ENCODE measurements at regions not wholly inside any gene's neighbourhood (a gene's known extent, or its start where the extent isn't known, plus 50 kb on each side); places are given as distances from the start of the nearest gene placed in this dataset.

DNA sequence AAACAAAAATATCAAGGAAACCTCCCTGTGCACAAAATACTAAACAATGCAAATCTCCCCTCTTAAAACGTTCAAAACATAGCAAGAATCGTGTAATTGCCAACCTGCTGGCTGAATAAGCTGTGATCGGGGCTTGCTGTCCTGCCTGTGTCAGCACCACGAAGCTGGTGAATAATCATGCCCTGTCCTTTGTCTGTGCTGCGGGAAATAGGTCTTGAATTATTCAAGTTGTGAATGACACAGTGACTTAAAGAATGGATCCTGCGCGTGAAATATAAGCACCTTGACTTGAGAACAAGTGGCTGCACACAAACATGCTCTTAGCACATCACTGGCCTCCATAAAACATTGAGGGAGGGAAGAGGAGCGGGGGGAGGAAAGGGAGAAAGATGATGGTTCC is 130.2 kb downstream of the OAT start:
- no peak for DNase-seq (ENCODE audit: low read depth in 1 of 2, low spot score in 1 of 2)

DNA sequence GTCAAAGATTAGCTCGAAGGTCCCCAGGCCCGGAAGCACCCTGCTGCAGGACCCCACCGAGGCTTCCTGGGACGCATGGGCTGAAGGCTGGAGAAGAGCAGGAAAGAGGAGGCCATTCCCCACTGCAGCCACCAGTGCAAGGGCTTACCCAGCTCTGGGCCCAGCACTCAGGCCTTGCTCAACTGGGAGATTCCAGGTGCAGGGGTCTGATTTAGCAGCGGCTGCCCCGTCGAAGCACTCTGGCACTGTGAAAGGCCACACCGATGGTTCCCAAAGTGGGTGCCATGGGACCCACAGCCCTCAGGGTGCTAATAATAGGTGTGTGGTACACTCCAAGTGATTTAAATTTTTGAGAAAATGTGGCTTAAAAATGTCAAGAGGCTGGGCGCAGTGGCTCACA is 130.9 kb downstream of the OAT start:
- no peak for DNase-seq (ENCODE audit: low read depth in 1 of 2, low spot score in 1 of 2)

DNA sequence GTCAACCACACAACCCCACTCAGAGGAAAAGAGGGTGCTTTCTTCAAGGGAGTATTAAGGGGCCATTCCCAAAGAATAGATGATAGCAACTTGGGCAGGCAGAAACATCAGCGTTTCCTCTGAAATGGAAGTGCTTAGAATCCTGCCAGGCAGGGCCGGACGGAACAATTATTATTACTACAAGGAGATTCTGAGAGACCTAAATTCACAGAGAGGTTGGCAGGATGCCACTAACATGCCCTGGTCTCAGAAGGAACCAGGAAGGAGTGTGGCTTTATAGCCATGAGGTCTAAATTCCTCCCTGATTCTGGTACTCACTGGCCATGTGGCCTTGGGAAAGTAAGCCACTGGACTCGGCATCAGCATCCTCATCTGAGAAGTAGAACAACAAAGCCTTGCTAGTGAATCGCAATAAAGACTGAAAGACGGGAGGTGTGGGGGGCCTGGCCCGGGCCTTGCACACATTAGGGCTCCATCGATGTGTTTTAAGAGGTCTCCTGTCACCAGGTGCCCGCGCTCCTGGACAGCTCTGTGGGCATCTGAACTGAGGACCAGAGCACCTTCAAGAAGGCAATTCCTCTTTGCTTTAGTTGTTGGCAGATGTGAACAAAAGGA is 131.5 kb downstream of the OAT start:
- no peak for DNase-seq (ENCODE audit: low read depth in 1 of 2, low spot score in 1 of 2)

DNA sequence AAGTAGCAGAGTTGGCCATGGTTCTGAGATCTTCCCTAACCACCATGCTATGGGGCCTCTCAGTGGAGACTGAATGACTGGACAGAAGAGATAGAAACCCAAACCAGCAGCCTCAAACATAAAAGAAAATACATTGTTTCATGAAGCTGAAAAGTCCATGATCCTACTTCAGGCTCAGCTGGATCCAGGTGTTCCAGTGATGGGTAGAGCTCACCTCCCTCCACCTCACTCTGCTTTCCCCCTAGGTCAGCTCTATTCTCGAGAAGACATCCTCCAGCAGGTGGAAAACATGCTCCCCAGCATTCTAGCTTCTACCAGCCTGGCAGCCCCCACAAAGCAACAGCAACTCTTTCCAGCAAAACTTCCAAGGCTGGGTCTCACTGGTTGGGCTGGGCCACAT is 132.1 kb downstream of the OAT start:
- no peak for DNase-seq (ENCODE audit: low read depth in 1 of 2, low spot score in 1 of 2)

DNA sequence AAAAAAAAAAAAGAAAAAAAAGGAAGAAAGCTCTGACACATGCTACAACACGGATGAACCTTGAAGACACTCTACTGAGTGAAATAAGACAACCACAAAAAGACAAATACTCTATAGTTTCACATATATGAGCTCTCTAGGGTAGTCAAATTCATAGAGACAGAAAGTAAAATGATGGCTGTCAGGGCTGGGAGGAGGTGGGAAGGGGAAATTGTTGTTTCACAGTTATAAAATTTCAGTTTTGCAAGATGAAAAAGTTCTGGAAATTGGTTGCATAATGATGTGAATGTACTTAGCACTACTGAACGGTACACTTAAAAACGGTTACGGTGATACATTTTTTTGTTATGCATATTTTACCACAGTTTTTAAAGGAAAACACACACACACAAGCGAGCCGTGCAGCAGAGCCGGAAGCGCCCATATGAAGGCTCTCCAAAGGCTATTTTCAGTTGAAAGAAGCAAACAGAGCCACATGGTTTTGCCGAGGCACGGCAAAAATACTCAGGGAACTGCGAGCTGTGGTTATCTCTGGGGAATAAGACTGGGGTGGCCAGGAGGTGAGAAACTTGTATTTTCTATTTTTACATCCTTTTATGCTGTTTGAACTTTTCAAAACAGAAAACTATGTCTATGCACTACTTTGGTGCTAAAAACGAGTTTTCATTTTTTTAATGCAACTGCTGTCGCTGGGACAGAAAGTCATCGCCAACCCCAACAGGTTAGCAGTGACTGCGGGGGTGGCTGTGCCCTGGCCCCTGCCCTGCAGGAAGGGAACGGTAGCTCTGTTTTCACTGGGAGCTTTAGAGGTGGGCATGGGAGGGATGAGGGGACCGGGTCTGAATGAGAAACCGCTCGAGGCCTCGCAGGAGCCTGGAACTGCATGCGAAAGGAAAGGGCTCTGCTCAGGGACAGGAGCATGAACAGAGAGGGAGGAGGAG is 132.9 kb downstream of the OAT start:
- no peak for DNase-seq (ENCODE audit: low read depth in 1 of 2, low spot score in 1 of 2)

DNA sequence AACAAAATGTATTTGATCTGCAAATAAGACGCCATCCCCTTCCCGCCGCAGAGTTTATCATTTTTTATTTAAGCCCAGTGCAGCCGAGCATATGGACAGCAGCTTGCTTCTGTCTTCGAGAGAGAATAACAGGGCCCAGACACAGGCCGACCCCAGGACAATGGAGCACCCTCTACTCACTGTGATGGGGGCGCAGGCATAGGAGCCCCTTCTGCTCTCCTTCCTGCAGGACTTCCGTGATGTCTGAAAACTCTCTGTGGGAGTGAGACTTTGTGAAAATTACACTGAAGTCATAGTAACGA is 134.8 kb downstream of the OAT start:
- no peak for DNase-seq (ENCODE audit: low read depth in 1 of 2, low spot score in 1 of 2)

DNA sequence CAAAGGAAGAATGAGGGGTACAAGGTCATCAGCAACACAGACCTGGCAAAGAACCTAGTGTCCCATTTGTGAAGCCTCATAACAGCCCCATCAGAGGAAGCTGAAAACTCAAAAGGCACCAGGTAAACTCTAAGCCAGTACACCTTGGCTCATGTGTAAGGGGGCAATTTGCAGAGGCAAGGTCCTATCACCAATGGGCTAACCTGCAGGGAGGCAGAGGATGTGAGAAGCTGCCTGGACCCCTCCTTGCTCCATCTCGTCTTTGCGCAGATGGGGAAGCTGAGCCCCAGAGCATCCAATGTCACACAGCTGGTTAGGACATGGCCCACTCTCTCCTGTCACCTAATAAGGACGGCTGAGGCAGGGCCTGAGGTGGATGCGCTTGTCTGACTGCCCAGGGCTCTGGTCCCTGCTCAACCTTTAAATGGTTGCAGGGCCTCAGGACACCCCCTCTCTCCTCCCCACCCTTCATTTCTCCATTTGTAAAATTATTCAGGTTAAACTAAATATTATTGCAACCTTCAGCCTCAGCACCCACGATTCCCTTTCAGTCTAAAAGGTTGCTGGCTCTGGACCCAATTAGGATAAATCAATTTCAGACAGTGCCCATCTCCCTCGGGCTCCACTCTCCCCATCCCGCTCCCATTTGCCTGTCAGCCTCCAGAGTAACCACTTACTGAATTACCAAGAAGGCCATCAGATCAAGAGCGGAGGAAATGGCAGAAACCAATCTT is 135.3 kb downstream of the OAT start:
- no peak for DNase-seq (ENCODE audit: low read depth in 1 of 2, low spot score in 1 of 2)

DNA sequence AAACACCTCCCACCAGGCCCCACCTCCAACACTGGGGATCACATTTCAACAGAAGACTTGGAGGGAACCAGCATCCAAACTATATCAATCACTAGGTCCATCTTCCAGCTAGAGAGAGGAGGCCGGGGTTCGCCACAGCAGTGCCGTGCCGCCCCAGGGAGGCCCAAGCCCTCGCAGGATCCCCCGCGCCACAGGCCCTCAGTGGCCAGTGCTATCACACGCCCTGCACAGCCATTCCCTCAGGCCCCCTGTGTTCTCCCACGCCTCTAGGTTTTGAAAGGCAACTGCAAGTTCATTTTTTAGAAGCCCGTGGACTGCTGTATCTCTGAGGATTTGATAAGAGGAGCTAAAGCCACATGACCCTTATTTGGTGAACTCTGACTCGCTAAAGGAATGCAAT is 136.4 kb downstream of the OAT start:
- DNase-seq (ENCODE audit: low read depth in 1 of 2, low spot score in 1 of 2), result no peak

DNA sequence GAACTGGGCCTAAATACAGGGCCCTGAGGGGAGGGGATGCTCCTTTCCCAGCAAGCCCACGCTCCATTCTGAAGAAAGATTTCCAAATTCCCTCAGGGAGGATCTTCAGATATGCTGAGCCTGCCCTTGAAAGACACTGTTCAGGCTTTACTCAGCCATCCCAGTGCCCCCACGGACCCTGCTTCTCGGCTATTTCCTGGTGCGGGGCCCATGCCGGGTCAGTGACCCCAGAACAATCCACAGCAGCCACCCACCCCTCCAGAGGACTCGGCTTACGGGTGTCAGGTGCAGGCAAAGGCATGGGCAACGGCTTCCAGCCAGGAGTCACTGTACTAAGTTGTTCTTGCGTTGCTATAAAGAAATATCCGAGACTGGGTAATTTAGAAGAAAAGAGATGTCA is 137.1 kb downstream of the OAT start:
- no peak for DNase-seq (ENCODE audit: low read depth in 1 of 2, low spot score in 1 of 2)

DNA sequence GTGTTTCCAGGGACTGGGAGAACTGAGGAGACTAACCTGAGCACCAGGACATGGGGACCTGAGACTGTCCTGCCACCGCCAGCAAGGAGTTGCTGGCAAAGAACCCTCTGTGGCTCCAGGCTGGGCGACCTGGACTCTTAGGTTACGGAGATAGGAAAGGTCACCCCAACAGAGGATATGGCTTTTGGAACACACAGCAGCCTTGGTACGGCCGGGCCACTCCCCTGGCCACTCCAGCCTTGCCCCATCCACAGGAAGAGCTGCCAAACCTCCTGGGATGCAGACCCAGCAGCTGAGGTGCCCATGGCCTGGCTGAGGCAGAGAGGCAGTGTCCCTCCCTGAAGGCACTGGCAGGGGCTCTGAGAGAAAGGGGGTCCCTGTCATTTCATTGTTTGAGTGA is 137.8 kb downstream of the OAT start:
- no peak for DNase-seq (ENCODE audit: low read depth in 1 of 2, low spot score in 1 of 2)

DNA sequence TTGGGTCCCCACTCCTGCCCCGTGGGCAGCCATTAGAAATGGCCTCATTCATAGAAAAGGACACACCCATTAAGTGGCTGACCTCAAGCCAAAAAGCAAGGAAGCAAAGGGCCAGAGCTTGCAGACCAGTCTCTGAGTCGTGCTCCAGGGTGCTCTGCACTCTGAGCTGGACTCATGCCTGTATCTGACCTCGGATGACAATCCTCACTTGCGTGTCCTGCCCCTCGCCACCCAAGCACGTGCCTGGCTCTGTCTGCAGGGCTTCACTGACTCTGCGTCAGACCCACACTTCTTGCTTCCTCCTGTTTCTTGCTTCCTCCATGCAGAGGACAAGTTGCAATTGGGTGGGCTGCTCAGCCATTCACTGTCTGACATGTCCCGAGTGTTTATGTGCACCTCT is 138.8 kb downstream of the OAT start:
- no peak for DNase-seq (ENCODE audit: low read depth in 1 of 2, low spot score in 1 of 2)

DNA sequence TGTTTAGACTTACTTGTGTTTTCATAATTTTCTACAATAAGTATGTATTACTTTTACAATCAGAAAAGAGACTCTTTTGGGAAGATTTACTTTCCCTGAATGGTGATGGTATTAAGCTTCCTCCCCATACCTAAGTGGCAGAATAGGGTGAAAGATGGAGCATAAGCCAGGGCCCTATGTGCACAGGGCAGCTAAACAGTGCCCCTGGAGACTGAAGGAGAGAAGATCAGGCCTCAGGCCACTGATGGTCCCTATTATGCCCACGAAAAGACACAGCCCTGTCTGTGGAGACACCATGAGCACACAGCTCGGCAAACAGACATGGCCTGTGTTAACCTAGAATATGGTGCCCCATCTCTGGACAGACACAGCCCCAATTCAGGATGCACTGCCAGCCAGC is 139.4 kb downstream of the OAT start:
- DNase-seq (ENCODE audit: low read depth in 1 of 2, low spot score in 1 of 2), result no peak

DNA sequence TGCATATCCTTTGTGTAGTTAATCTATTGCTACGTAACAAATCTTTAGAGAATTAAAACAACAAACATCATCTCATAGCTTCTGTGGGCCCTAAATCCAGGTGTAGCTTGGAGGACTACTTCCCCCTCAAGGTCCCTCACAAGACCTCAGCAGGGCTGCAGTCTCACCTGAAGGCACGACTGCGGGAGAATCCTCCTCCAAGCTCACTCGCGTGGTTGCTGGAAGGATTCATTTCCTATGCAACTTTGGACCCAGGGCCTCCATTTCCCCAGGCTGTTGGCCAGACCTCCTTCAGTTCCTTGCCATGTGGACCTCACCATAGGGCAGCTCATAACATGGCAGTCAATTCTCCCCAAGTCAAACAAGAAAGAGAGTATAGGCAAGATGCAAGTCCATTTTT is 140.4 kb downstream of the OAT start:
- DNase-seq (ENCODE audit: low read depth in 1 of 2, low spot score in 1 of 2), result no peak

DNA sequence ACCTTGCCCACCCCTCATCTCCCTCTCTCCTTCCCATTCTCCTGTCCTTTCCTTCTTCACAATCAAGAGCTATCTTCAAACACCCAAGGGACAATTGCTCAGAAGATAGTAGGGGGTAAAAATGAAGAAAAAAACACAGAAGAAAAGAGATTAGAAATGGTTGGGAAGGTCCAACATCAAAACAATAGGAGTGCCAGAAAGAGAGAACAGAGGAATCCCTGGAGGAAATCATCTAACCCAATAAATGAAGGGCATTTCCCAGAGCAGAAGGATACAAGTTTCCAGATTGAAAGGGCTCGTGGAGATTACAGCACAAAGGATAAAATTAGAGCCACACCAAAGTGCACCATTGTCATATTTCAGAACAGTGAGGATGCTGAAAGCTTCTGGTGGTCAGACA is 145.6 kb downstream of the OAT start:
- DNase-seq (ENCODE audit: low read depth in 1 of 2, low spot score in 1 of 2), result no peak

DNA sequence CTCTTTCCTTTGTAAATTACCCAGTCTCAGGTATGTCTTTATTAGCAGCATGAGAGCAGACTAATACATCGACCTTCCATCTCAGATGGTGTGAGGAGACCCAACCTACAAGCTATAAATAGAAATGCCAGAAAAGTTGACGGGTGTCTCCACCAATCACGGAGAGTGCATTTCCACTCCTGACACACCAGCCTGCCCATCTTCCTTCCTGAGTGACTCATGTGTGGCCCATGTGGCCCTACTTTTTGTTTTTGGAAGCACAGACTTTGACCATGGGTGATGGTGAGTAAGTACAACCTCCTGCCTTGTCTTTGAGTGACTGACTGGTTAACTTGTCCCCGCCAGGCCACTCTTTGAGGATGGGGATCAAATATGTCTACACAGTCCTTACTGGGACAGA is 147.0 kb downstream of the OAT start:
- no peak for DNase-seq (ENCODE audit: low read depth in 1 of 2, low spot score in 1 of 2)

DNA sequence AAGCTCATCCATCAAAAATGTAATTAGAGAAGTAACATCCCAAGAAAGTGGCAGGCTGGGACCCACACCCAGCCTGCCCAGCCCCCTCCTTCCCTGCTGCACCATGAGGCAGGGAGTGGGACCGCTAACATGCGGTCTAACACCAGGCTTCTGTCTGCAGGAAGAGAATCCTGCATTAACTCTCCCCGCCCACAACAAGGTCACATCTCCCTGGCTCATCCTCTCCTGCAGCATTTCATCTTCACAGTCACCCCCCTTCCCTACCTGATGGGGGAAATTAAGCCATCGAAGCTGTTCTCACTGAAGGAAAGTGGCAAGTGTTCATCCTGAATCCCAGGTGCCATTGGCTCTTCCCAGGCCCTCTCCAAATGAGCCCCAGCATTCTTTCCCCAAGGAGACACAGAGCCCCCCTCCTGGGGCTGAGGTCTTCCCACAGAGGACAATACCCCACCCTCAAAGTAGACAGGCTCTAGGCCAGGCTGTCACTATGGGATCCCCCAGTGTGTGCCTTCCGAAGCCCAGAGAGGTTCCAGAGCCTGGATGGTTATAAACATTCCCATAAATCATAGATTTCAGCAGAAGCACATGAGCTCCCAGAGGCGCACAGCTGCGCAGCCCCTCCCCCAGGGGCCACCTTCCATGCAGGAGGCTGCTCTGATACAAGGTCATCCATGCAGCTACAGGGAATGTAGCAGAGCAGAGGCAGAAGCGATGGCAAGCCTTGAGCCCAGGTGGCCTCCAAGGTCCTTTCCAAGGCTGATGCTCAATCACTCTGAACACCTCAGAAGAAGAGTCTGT is 148.0 kb downstream of the OAT start:
- DNase-seq (ENCODE audit: low read depth in 1 of 2, low spot score in 1 of 2), result no peak

DNA sequence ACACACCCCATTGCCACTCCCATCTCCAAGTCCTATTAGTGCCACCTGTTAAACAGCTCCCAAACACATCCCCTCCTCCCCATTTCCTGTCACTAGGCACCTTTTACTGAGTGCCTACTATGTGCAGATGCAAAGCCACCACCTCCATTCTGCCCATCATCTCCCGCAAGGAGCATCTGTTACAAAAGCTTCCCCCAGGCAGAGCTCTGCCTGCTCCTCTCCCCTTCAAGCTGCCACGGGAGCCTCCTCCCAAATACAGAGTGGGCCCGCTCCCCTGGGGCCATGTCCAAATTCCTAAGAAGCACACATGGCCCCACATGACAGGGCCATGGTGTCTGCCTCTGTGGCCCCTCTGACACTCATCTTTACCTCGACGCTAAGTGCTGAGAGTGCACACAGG is 149.7 kb downstream of the OAT start:
- no peak for DNase-seq (ENCODE audit: low read depth in 1 of 2, low spot score in 1 of 2)

DNA sequence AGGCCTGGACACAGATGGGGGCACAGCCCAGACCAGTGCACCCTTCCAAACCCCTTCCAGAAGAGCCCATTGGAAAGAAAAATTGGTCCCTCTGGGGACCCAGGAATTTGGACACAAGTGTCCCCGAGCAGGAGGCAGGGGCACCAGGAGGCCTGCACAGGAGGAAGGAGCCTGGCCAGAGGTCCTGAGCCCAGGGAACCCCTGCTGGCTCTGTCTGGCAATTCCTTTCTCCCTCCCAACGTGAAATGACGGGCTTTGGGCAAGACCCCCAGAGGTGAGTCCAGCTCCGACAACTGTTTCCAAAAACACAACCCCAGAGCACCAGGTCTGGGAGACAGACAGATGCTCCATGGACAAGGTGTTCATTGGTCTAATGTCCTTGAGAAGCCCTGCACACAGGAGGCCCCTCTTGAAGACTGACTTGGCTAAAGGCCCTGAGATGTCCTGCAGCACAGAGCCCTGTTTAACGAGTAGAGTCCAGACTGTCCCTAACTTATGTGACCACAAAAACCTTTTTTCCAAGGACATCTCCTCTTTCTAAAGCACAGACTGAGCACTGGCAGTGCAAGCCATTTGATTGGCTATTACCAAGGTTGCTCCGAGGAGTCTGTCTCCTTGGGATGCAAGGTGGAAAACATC is 150.7 kb downstream of the OAT start:
- DNase-seq (ENCODE audit: low read depth in 1 of 2, low spot score in 1 of 2), result no peak

DNA sequence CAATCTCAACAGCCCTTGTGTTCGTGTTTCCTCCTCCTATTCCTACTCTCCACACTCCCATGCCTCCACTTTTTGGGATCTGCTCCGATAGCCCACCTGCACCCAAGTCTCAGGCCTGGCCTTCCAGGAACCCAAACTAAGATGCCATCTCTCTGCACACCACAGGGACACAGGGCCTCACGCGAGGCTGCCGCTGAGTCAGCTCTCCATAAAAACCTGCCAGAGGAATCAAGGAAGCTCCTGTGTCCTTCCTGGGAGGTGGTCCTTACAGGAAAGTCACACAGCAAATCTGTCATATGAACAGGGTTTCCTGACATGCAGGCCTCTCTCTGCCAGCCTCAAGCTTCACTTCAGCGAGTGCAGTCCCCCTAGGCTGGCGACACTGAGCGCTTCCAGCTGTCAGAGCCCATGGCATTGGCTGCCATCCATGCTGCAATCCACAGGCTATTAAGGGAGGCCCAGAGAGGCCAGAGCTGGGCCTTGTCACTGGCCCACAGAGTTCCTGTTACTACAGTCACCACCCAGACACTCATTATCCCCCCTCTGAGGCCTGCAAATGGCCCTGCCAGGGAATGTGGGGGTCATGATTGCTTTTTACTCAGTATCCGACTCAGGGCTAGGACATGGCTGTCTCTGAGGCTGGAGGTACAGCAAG is 151.4 kb downstream of the OAT start:
- DNase-seq (ENCODE audit: low read depth in 1 of 2, low spot score in 1 of 2), result no peak

DNA sequence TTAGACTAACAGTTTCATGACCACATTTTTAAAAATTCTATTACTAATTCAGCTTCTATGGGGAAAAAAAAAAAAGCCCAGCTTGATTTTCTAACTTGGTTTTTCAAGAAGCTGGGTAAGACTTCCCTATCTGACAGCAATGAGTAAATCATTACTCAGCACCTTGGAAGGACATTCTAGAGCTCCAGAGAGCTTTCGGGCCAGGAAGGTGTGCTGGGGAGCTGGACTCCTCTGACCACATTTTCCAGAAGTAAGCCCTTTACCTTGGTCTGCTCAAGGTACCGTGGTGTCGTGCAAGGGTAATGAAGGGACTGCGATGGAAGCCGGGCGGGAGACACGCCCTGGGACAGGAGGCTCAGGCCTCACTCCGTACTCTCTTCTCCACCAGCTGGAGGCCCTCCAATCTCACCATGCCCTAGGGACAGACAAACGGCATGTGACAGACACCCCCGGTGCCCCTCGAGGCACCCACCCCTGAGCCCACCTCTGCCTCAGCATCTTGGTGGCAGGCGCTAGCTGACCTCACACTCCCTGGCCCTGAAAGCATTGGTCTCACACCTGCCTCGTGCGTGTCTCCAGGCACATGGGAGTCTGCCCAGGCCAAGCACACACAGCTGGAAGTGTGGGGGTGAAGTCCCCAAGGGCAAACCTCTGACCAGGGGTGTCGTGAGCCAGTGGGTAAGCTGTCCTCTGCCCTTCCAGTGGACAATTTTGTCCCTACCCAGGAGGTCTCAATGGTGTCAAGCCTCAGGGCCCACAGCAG is 152.1 kb downstream of the OAT start:
- DNase-seq (ENCODE audit: low read depth in 1 of 2, low spot score in 1 of 2), result no peak

All from activated T-helper 1 cell treated with anti-CD3 and anti-CD28 coated beads, Interleukin-2, amount 50 U/mL, for 16 hours (primary cell).